ENCODE measurements at regions not wholly inside any gene's neighbourhood (a gene's known extent, or its start where the extent isn't known, plus 50 kb on each side); places are given as distances from the start of the nearest gene placed in this dataset.

GRCh38 chr5:23703940-23704855 is 196.8 kb downstream of the PRDM9 start:
- no peak overlapping the region for H3K4me2 ChIP-seq (ENCODE audit: low read depth, low read length)
- H2AFZ ChIP-seq (ENCODE audit: low read length) = no peak overlapping the region
- ChIA-PET POLR2A (no interaction called here), CTCF (ENCODE audit: low intra/inter-chr PET ratio, low total read pairs) (no interaction called here)
- no peaks in the 10 kb centered on the region for H3K27me3 ChIP-seq (ENCODE audit: control insufficient read depth in 1 of 2, insufficient read depth in 2 of 2, low read length in 2 of 2)
- intact Hi-C loops (cut with micrococcal nuclease; ENCODE audit: unreplicated experiment) (no loop called here), in situ Hi-C loops (cut with HindIII; ENCODE audit: extremely low pct_ligation_motif_present, low pct_unique_long_range_greater_than_20kb) (no loop called here)
- no peaks in the 10 kb centered on the region for H3K4me1 ChIP-seq (ENCODE audit: insufficient read depth, low read length)
- FAIRE-seq (no peak), DNase-seq (ENCODE audit: low spot score) (no peak), ATAC-seq (no peak)
- BruUV-seq (replicated peaks) = no TSS peak
- no peak overlapping the region for H3K9ac ChIP-seq (ENCODE audit: insufficient read depth, low read depth, low read length)
- no peaks in the 10 kb centered on the region for H4K20me1 ChIP-seq (ENCODE audit: insufficient read depth, low read length)
- H3K79me2 ChIP-seq (ENCODE audit: insufficient read depth, low read length) = no peaks in the 10 kb centered on the region
- no peaks in the 10 kb centered on the region for H3K36me3 ChIP-seq (replicated peaks in 1 of 2; ENCODE audit: control insufficient read depth in 1 of 2, insufficient read depth in 2 of 2, low read length in 2 of 2)
- no peak overlapping the region for H3K4me3 ChIP-seq (replicated peaks in 1 of 3; ENCODE audit: insufficient read depth in 1 of 3, low read depth in 2 of 3, low read length in 3 of 3)
- WGBS (ENCODE audit: low lambda C conversion rate) = 18% methylated on average over 5 of the region's 5 CpGs
- peaks cover 13% of the 10 kb centered on the region; the same call in 1 of the 2 replicates for H3K9me3 ChIP-seq (ENCODE audit: low read length)
- H3K27ac ChIP-seq (ENCODE audit: extremely low read length, insufficient read depth, low read length) = no peak overlapping the region
- no peak for TF ChIP-seq ZNF567 (CRISPR knock-in tag; IDR thresholded peaks at IDR 0.05; ENCODE audit: borderline replicate concordance)
- TF ChIP-seq ZNF746 (CRISPR knock-in tag; IDR thresholded peaks at IDR 0.05) = no peak
- no peak for TF ChIP-seq ZBTB20 (CRISPR knock-in tag; IDR thresholded peaks at IDR 0.05; ENCODE audit: borderline replicate concordance, low read depth)
- no peak for TF ChIP-seq ATAD3A (CRISPR knock-in tag; IDR thresholded peaks at IDR 0.05)
- TF ChIP-seq TOPORS (CRISPR knock-in tag; IDR thresholded peaks at IDR 0.05) = no peak
- TF ChIP-seq CREB1 (IDR thresholded peaks at IDR 0.05) = no peak
- TF ChIP-seq CREB1 (CRISPR knock-in tag; IDR thresholded peaks at IDR 0.05) = no peak
- TF ChIP-seq, protein P1, sequence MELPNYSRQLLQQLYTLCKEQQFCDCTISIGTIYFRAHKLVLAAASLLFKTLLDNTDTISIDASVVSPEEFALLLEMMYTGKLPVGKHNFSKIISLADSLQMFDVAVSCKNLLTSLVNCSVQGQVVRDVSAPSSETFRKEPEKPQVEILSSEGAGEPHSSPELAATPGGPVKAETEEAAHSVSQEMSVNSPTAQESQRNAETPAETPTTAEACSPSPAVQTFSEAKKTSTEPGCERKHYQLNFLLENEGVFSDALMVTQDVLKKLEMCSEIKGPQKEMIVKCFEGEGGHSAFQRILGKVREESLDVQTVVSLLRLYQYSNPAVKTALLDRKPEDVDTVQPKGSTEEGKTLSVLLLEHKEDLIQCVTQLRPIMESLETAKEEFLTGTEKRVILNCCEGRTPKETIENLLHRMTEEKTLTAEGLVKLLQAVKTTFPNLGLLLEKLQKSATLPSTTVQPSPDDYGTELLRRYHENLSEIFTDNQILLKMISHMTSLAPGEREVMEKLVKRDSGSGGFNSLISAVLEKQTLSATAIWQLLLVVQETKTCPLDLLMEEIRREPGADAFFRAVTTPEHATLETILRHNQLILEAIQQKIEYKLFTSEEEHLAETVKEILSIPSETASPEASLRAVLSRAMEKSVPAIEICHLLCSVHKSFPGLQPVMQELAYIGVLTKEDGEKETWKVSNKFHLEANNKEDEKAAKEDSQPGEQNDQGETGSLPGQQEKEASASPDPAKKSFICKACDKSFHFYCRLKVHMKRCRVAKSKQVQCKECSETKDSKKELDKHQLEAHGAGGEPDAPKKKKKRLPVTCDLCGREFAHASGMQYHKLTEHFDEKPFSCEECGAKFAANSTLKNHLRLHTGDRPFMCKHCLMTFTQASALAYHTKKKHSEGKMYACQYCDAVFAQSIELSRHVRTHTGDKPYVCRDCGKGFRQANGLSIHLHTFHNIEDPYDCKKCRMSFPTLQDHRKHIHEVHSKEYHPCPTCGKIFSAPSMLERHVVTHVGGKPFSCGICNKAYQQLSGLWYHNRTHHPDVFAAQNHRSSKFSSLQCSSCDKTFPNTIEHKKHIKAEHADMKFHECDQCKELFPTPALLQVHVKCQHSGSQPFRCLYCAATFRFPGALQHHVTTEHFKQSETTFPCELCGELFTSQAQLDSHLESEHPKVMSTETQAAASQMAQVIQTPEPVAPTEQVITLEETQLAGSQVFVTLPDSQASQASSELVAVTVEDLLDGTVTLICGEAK (IDR thresholded peaks at IDR 0.05) = no peak
- TF ChIP-seq, protein P1 (CRISPR knock-in tag; IDR thresholded peaks at IDR 0.05) = no peak
- no peak for TF ChIP-seq ZNF335 (CRISPR knock-in tag; IDR thresholded peaks at IDR 0.05)
- TF ChIP-seq, protein P2, sequence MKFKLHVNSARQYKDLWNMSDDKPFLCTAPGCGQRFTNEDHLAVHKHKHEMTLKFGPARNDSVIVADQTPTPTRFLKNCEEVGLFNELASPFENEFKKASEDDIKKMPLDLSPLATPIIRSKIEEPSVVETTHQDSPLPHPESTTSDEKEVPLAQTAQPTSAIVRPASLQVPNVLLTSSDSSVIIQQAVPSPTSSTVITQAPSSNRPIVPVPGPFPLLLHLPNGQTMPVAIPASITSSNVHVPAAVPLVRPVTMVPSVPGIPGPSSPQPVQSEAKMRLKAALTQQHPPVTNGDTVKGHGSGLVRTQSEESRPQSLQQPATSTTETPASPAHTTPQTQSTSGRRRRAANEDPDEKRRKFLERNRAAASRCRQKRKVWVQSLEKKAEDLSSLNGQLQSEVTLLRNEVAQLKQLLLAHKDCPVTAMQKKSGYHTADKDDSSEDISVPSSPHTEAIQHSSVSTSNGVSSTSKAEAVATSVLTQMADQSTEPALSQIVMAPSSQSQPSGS (CRISPR knock-in tag; IDR thresholded peaks at IDR 0.05) = no peak
- TF ChIP-seq HOMEZ (CRISPR knock-in tag; IDR thresholded peaks at IDR 0.05; ENCODE audit: low read depth) = no peak
- TF ChIP-seq ZFAT (CRISPR knock-in tag; conservative IDR thresholded peaks at IDR 0.05) = no peak

Data from HepG2 (cell line).